Ectodermal cell (in vitro differentiated cells): ENCODE measurements at regions not wholly inside any gene's neighbourhood (a gene's known extent, or its start where the extent isn't known, plus 50 kb on each side); places are given as distances from the start of the nearest gene placed in this dataset.

Experiments
- H3K27ac ChIP-seq: 2 replicates; pipeline ENCODE4 v1.7.0; 2013; ENCODE audit warnings: mild to moderate bottlenecking, low read depth, low read length; ENCODE audit not compliant: insufficient read depth, poor library complexity, severe bottlenecking
- H3K27me3 ChIP-seq: 2 replicates; pipeline ENCODE4 v1.7.0; 2013; ENCODE audit warnings: mild to moderate bottlenecking, low read length; ENCODE audit not compliant: insufficient read depth, control insufficient read depth, poor library complexity, severe bottlenecking
- H3K36me3 ChIP-seq: one replicate; pipeline ENCODE4 v1.7.0; 2013; ENCODE audit warnings: low read length; ENCODE audit not compliant: control insufficient read depth, insufficient read depth
- H3K4me1 ChIP-seq: one replicate; pipeline ENCODE4 v1.7.0; 2013; ENCODE audit warnings: low read length; ENCODE audit not compliant: control insufficient read depth, insufficient read depth
- H3K4me3 ChIP-seq: 2 replicates; pipeline ENCODE4 v1.7.0; 2013; ENCODE audit warnings: low read depth, low read length, control low read depth; ENCODE audit not compliant: insufficient read depth
- H3K9me3 ChIP-seq: 2 replicates; pipeline ENCODE4 v1.7.0; 2013; ENCODE audit warnings: mild to moderate bottlenecking, low read length, moderate library complexity; ENCODE audit not compliant: control insufficient read depth
- WGBS, 2 experiments: methylation state at CpG; one replicate each; pipeline ENCODE4 v1.1.7; 2013; ENCODE audit warnings: missing lambda C conversion rate in 2 of 2; 5-methylcytosine and 5-hydroxymethylcytosine counted together

- 37 to 38% methylated on average over 14 of the region's 14 CpGs for WGBS, 2 experiments
- peaks cover 76% of the 10 kb centered on the region for H3K4me1 ChIP-seq
- peak overlapping the region; percentile 47 for H3K27ac ChIP-seq
- no peaks in the 10 kb centered on the region for H3K9me3 ChIP-seq
- no peaks in the 10 kb centered on the region for H3K36me3 ChIP-seq
- H3K4me3 ChIP-seq: no peak overlapping the region
- H3K27me3 ChIP-seq: no peaks in the 10 kb centered on the region
Measured at GRCh38 chr12:124504273-124505000, 63.0 kb downstream of the NCOR2 start.

DNA sequence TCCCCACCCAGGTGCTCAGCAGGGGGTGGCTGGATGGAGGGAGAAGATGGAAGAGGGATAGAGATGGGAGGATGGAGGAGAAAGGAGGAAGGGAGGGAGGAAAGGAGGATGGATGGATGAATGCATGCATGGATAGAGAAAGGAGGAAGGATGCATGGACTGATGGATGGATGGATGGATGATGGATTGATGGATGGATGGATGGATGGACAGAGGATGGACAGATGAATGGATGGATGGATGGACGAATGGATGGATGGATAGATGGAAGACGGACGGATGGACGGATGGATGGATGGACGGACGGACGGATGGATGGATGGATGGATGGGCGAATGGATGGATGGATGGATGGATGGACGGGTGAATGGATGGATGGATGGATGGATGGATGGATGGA is 64.1 kb downstream of the NCOR2 start:
- H3K4me3 ChIP-seq: no peak overlapping the region

GRCh38 chr12:124502379-124502778 is 65.0 kb downstream of the NCOR2 start:
- Histone ChIP-seq H3K27me3 (no peaks in the 10 kb centered on the region), H3K4me3 (no peak overlapping the region), H3K36me3 (no peaks in the 10 kb centered on the region), H3K9me3 (no peaks in the 10 kb centered on the region), H3K27ac (no peak overlapping the region), H3K4me1 (peaks cover 64% of the 10 kb centered on the region)
- 92 to 93% methylated on average over 10 of the region's 10 CpGs for WGBS, 2 experiments

More for the DNA sequence above, 64.1 kb downstream of the NCOR2 start:
- WGBS, 2 experiments: 95 to 96% methylated on average over 9 of the region's 9 CpGs
- H3K9me3 ChIP-seq: no peaks in the 10 kb centered on the region
- H3K27ac ChIP-seq: no peak overlapping the region
- peaks cover 74% of the 10 kb centered on the region for H3K4me1 ChIP-seq
- H3K27me3 ChIP-seq: no peaks in the 10 kb centered on the region
- no peaks in the 10 kb centered on the region for H3K36me3 ChIP-seq

DNA sequence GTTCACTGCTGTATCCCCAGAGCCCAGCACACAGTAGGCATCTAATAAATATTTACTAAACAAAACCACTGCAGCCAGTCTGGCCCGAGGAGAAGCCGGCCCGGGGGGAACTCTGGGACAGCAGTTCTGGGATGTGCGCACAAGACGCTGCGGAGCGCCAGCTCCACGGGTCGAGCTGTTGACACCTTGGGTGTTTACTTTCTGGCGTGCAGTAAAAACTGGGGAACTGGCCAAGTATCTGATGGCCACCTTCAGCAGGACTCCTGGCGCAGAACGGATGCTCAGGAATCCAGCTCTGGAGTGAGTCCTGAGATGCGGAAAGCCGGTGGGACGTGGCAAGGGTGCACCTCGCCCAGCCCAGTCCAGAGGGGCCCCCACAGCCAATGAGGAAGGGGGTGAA is 65.6 kb downstream of the NCOR2 start:
- H3K27me3 ChIP-seq: no peaks in the 10 kb centered on the region
- H3K36me3 ChIP-seq: no peaks in the 10 kb centered on the region
- no peak overlapping the region for H3K27ac ChIP-seq
- peaks cover 60% of the 10 kb centered on the region for H3K4me1 ChIP-seq
- H3K9me3 ChIP-seq: no peaks in the 10 kb centered on the region
- 81 to 83% methylated on average over 16 of the region's 16 CpGs for WGBS, 2 experiments
- H3K4me3 ChIP-seq: no peak overlapping the region

GRCh38 chr12:124501112-124501561 is 66.3 kb downstream of the NCOR2 start:
- Histone ChIP-seq H3K4me3 (no peak overlapping the region), H3K36me3 (no peaks in the 10 kb centered on the region), H3K27me3 (no peaks in the 10 kb centered on the region), H3K9me3 (no peaks in the 10 kb centered on the region), H3K4me1 (peaks cover 54% of the 10 kb centered on the region), H3K27ac (peak overlapping the region; percentile 79)
- WGBS, 2 experiments: 65% methylated on average over 17 of the region's 17 CpGs

GRCh38 chr12:124499898-124500244 is 67.5 kb downstream of the NCOR2 start:
- no peaks in the 10 kb centered on the region for H3K9me3 ChIP-seq
- peaks cover 41% of the 10 kb centered on the region for H3K4me1 ChIP-seq
- H3K27me3 ChIP-seq: no peaks in the 10 kb centered on the region
- 86 to 87% methylated on average over 11 of the region's 11 CpGs for WGBS, 2 experiments
- no peaks in the 10 kb centered on the region for H3K36me3 ChIP-seq
- H3K4me3 ChIP-seq: no peak overlapping the region
- H3K27ac ChIP-seq: peak overlapping the region; percentile 79

- Histone ChIP-seq H3K9me3 (no peaks in the 10 kb centered on the region), H3K27ac (no peak overlapping the region), H3K4me3 (no peak overlapping the region), H3K27me3 (no peaks in the 10 kb centered on the region), H3K36me3 (no peaks in the 10 kb centered on the region), H3K4me1 (peaks cover 35% of the 10 kb centered on the region)
- WGBS, 2 experiments: 85 to 87% methylated on average over 20 of the region's 20 CpGs
Measured at GRCh38 chr12:124499190-124499753, 68.1 kb downstream of the NCOR2 start.

GRCh38 chr12:124498275-124499189 is 68.9 kb downstream of the NCOR2 start:
- Histone ChIP-seq H3K4me3 (no peak overlapping the region), H3K36me3 (no peaks in the 10 kb centered on the region), H3K27me3 (no peaks in the 10 kb centered on the region), H3K9me3 (no peaks in the 10 kb centered on the region), H3K4me1 (peaks cover 29% of the 10 kb centered on the region), H3K27ac (no peak overlapping the region)
- 89 to 91% methylated on average over 24 of the region's 24 CpGs for WGBS, 2 experiments

GRCh38 chr12:124497658-124498057 is 69.8 kb downstream of the NCOR2 start:
- no peaks in the 10 kb centered on the region for H3K36me3 ChIP-seq
- peaks cover 29% of the 10 kb centered on the region for H3K4me1 ChIP-seq
- no peaks in the 10 kb centered on the region for H3K9me3 ChIP-seq
- H3K4me3 ChIP-seq: no peak overlapping the region
- WGBS, 2 experiments: 88 to 91% methylated on average over 7 of the region's 7 CpGs
- no peak overlapping the region for H3K27ac ChIP-seq
- H3K27me3 ChIP-seq: no peaks in the 10 kb centered on the region

DNA sequence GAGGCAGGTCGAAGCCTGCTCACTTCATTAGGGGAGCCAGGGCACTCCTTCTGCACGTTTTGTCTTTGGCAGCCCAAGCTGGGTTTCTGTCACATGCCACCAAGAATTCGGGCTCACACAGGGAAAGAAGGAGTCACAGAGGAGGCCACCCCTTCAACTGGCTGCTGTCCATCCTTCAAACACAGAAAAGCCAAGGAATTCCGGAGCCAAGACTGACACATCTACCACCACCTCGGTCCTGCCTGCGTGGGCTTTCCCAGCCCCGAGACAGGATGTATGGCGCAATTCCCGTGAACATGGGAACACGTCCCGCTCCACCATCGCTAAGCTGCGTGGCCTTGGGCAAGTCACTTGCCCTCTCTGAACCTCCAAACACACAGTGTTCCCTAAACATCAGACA is 70.4 kb downstream of the NCOR2 start:
- Histone ChIP-seq H3K36me3 (no peaks in the 10 kb centered on the region), H3K4me1 (peaks cover 29% of the 10 kb centered on the region), H3K27ac (no peak overlapping the region), H3K4me3 (no peak overlapping the region), H3K27me3 (no peaks in the 10 kb centered on the region), H3K9me3 (no peaks in the 10 kb centered on the region)
- 92% methylated on average over 13 of the region's 13 CpGs for WGBS, 2 experiments
